ENCODE measurements at regions not wholly inside any gene's neighbourhood (a gene's known extent, or its start where the extent isn't known, plus 50 kb on each side); places are given as distances from the start of the nearest gene placed in this dataset.

GRCh38 chr4:177178246-177178645 is 131.4 kb upstream of the NEIL3 start (continued):
- TF ChIP-seq AHDC1 (CRISPR knock-in tag; IDR thresholded peaks at IDR 0.05; ENCODE audit: borderline replicate concordance) (no peak), HOXA9 (CRISPR knock-in tag; IDR thresholded peaks at IDR 0.05; ENCODE audit: borderline replicate concordance) (no peak), NR1H2 (CRISPR knock-in tag; IDR thresholded peaks at IDR 0.05; ENCODE audit: borderline replicate concordance, low read depth) (no peak), ZNF839 (CRISPR knock-in tag; IDR thresholded peaks at IDR 0.05; ENCODE audit: borderline replicate concordance) (no peak)

GRCh38 chr4:177182166-177182565 is 127.5 kb upstream of the NEIL3 start:
- no peak for DNase-seq (ENCODE audit: low spot score)
- no peak overlapping the region for H3K4me3 ChIP-seq (replicated peaks in 1 of 3; ENCODE audit: insufficient read depth in 1 of 3, low read depth in 2 of 3, low read length in 3 of 3)
- TF ChIP-seq SOX6 (IDR thresholded peaks at IDR 0.05) (no peak), SOX6 (CRISPR knock-in tag; IDR thresholded peaks at IDR 0.05) (no peak), NR1H2 (CRISPR knock-in tag; IDR thresholded peaks at IDR 0.05; ENCODE audit: borderline replicate concordance, low read depth) (no peak), STAG1 (CRISPR knock-in tag; IDR thresholded peaks at IDR 0.05) (no peak), KLF16 (CRISPR knock-in tag; IDR thresholded peaks at IDR 0.05) (no peak), SAP130 (CRISPR knock-in tag; IDR thresholded peaks at IDR 0.05; ENCODE audit: low read depth) (no peak)
- intact Hi-C loops (cut with micrococcal nuclease; ENCODE audit: unreplicated experiment), result no loop called here
- no peaks in the 10 kb centered on the region for H3K4me1 ChIP-seq (ENCODE audit: insufficient read depth, low read length)
- no peaks in the 10 kb centered on the region for H3K36me3 ChIP-seq (replicated peaks in 1 of 2; ENCODE audit: control insufficient read depth in 1 of 2, insufficient read depth in 2 of 2, low read length in 2 of 2)
- H3K9ac ChIP-seq (ENCODE audit: insufficient read depth, low read depth, low read length), result no peak overlapping the region
- H3K27me3 ChIP-seq (ENCODE audit: control insufficient read depth in 1 of 2, insufficient read depth in 2 of 2, low read length in 2 of 2), result no peaks in the 10 kb centered on the region
- no TSS peak for BruUV-seq (replicated peaks)
- ChIA-PET CTCF (ENCODE audit: low intra/inter-chr PET ratio, low total read pairs) (no interaction called here), POLR2A (no interaction called here)
- no peaks in the 10 kb centered on the region for H4K20me1 ChIP-seq (ENCODE audit: insufficient read depth, low read length)
- no peak overlapping the region for H2AFZ ChIP-seq (ENCODE audit: low read length)
- H3K79me2 ChIP-seq (ENCODE audit: insufficient read depth, low read length), result no peaks in the 10 kb centered on the region
- H3K27ac ChIP-seq (ENCODE audit: extremely low read length, insufficient read depth, low read length), result no peak overlapping the region
- no peak overlapping the region for H3K4me2 ChIP-seq (ENCODE audit: low read depth, low read length)
- H3K9me3 ChIP-seq (ENCODE audit: low read length), result no peaks in the 10 kb centered on the region
- no peak for ATAC-seq
- in situ Hi-C loops (cut with HindIII; ENCODE audit: extremely low pct_ligation_motif_present, low pct_unique_long_range_greater_than_20kb), result no loop called here
- FAIRE-seq, result no peak
- WGBS (ENCODE audit: low lambda C conversion rate), result 0% methylated on average over 4 of the region's 4 CpGs
